ENCODE measurements at regions not wholly inside any gene's neighbourhood (a gene's known extent, or its start where the extent isn't known, plus 50 kb on each side); places are given as distances from the start of the nearest gene placed in this dataset.
"Not testable (repeated sequence)": the region's sequence is repeated elsewhere in the genome, so short reads cannot be mapped to it uniquely, and the experiment has no call there.

GRCh38 chr15:69926006-69926405, 171.7 kb downstream of the TLE3 start:
- H3K27me3 ChIP-seq (ENCODE audit: control insufficient read depth in 1 of 2, insufficient read depth in 2 of 2, low read length in 2 of 2): peaks cover 0 to 2% of the 10 kb centered on the region in 2 donors
- no peaks in the 10 kb centered on the region for H3K36me3 ChIP-seq (ENCODE audit: control insufficient read depth in 2 of 2, insufficient read depth in 2 of 2, low read length in 2 of 2)
- H3K4me3 ChIP-seq (ENCODE audit: low read length in 2 of 2): no peak overlapping the region
- H3K27ac ChIP-seq (ENCODE audit: low read length): no peak overlapping the region
- H3K9me3 ChIP-seq (ENCODE audit: control insufficient read depth in 2 of 2, low read length in 2 of 2): peaks cover 11 to 17% of the 10 kb centered on the region in 2 donors
- no peaks in the 10 kb centered on the region for H3K4me1 ChIP-seq (ENCODE audit: control insufficient read depth, insufficient read depth, low read length)
- no peak overlapping the region for H3K9ac ChIP-seq (ENCODE audit: low read length in 2 of 2)

GRCh38 chr15:69926721-69927120, 171.0 kb downstream of the TLE3 start:
- H3K36me3 ChIP-seq (ENCODE audit: control insufficient read depth in 2 of 2, insufficient read depth in 2 of 2, low read length in 2 of 2): no peaks in the 10 kb centered on the region
- no peak overlapping the region for H3K27ac ChIP-seq (ENCODE audit: low read length)
- no peak overlapping the region for H3K4me3 ChIP-seq (ENCODE audit: low read length in 2 of 2)
- H3K9ac ChIP-seq (ENCODE audit: low read length in 2 of 2): no peak overlapping the region
- peaks cover 11 to 17% of the 10 kb centered on the region in 2 donors for H3K9me3 ChIP-seq (ENCODE audit: control insufficient read depth in 2 of 2, low read length in 2 of 2)
- no peaks in the 10 kb centered on the region for H3K4me1 ChIP-seq (ENCODE audit: control insufficient read depth, insufficient read depth, low read length)
- peaks cover 0 to 2% of the 10 kb centered on the region in 2 donors for H3K27me3 ChIP-seq (ENCODE audit: control insufficient read depth in 1 of 2, insufficient read depth in 2 of 2, low read length in 2 of 2)

GRCh38 chr15:69928890-69929289, 168.8 kb downstream of the TLE3 start:
- not testable (repeated sequence) for H3K36me3 ChIP-seq (ENCODE audit: control insufficient read depth in 2 of 2, insufficient read depth in 2 of 2, low read length in 2 of 2); H3K27ac ChIP-seq (ENCODE audit: low read length); H3K27me3 ChIP-seq (ENCODE audit: control insufficient read depth in 1 of 2, insufficient read depth in 2 of 2, low read length in 2 of 2); H3K9ac ChIP-seq (ENCODE audit: low read length in 2 of 2); H3K4me1 ChIP-seq (ENCODE audit: control insufficient read depth, insufficient read depth, low read length); H3K4me3 ChIP-seq (ENCODE audit: low read length in 2 of 2)
- peaks cover 11 to 17% of the 10 kb centered on the region in 2 donors for H3K9me3 ChIP-seq (ENCODE audit: control insufficient read depth in 2 of 2, low read length in 2 of 2)

- no peak overlapping the region for H3K4me3 ChIP-seq (ENCODE audit: low read length in 2 of 2)
- peaks cover 8 to 21% of the 10 kb centered on the region in 2 donors for H3K9me3 ChIP-seq (ENCODE audit: control insufficient read depth in 2 of 2, low read length in 2 of 2)
- no peaks in the 10 kb centered on the region for H3K4me1 ChIP-seq (ENCODE audit: control insufficient read depth, insufficient read depth, low read length)
- no peaks in the 10 kb centered on the region for H3K36me3 ChIP-seq (ENCODE audit: control insufficient read depth in 2 of 2, insufficient read depth in 2 of 2, low read length in 2 of 2)
- no peak overlapping the region for H3K9ac ChIP-seq (ENCODE audit: low read length in 2 of 2)
- H3K27me3 ChIP-seq (ENCODE audit: control insufficient read depth in 1 of 2, insufficient read depth in 2 of 2, low read length in 2 of 2): peaks cover 2 to 5% of the 10 kb centered on the region in 2 donors
- no peak overlapping the region for H3K27ac ChIP-seq (ENCODE audit: low read length)
These were observed 167.6 kb downstream of the TLE3 start for GRCh38 chr15:69929905-69930630.

GRCh38 chr15:69930754-69931153, 167.0 kb downstream of the TLE3 start:
- Histone ChIP-seq H3K27ac (ENCODE audit: low read length) (no peak overlapping the region), H3K4me3 (ENCODE audit: low read length in 2 of 2) (no peak overlapping the region), H3K27me3 (ENCODE audit: control insufficient read depth in 1 of 2, insufficient read depth in 2 of 2, low read length in 2 of 2) (peaks cover 2 to 5% of the 10 kb centered on the region in 2 donors), H3K9me3 (ENCODE audit: control insufficient read depth in 2 of 2, low read length in 2 of 2) (peaks cover 6 to 16% of the 10 kb centered on the region in 2 donors), H3K4me1 (ENCODE audit: control insufficient read depth, insufficient read depth, low read length) (no peaks in the 10 kb centered on the region), H3K9ac (ENCODE audit: low read length in 2 of 2) (no peak overlapping the region), H3K36me3 (ENCODE audit: control insufficient read depth in 2 of 2, insufficient read depth in 2 of 2, low read length in 2 of 2) (no peaks in the 10 kb centered on the region)

- no peak overlapping the region for H3K9ac ChIP-seq (ENCODE audit: low read length in 2 of 2)
- H3K36me3 ChIP-seq (ENCODE audit: control insufficient read depth in 2 of 2, insufficient read depth in 2 of 2, low read length in 2 of 2): no peaks in the 10 kb centered on the region
- H3K9me3 ChIP-seq (ENCODE audit: control insufficient read depth in 2 of 2, low read length in 2 of 2): peaks cover 3 to 12% of the 10 kb centered on the region in 2 donors
- H3K4me3 ChIP-seq (ENCODE audit: low read length in 2 of 2): no peak overlapping the region
- no peak overlapping the region for H3K27ac ChIP-seq (ENCODE audit: low read length)
- peaks cover 2 to 5% of the 10 kb centered on the region in 2 donors for H3K27me3 ChIP-seq (ENCODE audit: control insufficient read depth in 1 of 2, insufficient read depth in 2 of 2, low read length in 2 of 2)
- no peaks in the 10 kb centered on the region for H3K4me1 ChIP-seq (ENCODE audit: control insufficient read depth, insufficient read depth, low read length)
These were observed 166.6 kb downstream of the TLE3 start for GRCh38 chr15:69931156-69931555.

- peaks cover 0 to 10% of the 10 kb centered on the region in 2 donors for H3K9me3 ChIP-seq (ENCODE audit: control insufficient read depth in 2 of 2, low read length in 2 of 2)
- no peak overlapping the region for H3K9ac ChIP-seq (ENCODE audit: low read length in 2 of 2)
These were observed 163.1 kb downstream of the TLE3 start for GRCh38 chr15:69934607-69935006.

GRCh38 chr15:69939513-69940440, 157.9 kb downstream of the TLE3 start:
- Histone ChIP-seq H3K36me3 (ENCODE audit: control insufficient read depth in 2 of 2, insufficient read depth in 2 of 2, low read length in 2 of 2) (no peaks in the 10 kb centered on the region), H3K9ac (ENCODE audit: low read length in 2 of 2) (no peak overlapping the region), H3K4me3 (ENCODE audit: low read length in 2 of 2) (no peak overlapping the region), H3K4me1 (ENCODE audit: control insufficient read depth, insufficient read depth, low read length) (no peaks in the 10 kb centered on the region), H3K9me3 (ENCODE audit: control insufficient read depth in 2 of 2, low read length in 2 of 2) (peaks cover 0 to 3% of the 10 kb centered on the region in 2 donors), H3K27ac (ENCODE audit: low read length) (no peak overlapping the region), H3K27me3 (ENCODE audit: control insufficient read depth in 1 of 2, insufficient read depth in 2 of 2, low read length in 2 of 2) (peaks cover 0 to 3% of the 10 kb centered on the region in 2 donors)

More at GRCh38 chr15:69934607-69935006, 163.1 kb downstream of the TLE3 start:
- Histone ChIP-seq H3K4me3 (ENCODE audit: low read length in 2 of 2) (no peak overlapping the region), H3K27me3 (ENCODE audit: control insufficient read depth in 1 of 2, insufficient read depth in 2 of 2, low read length in 2 of 2) (peaks cover 2 to 3% of the 10 kb centered on the region in 2 donors), H3K36me3 (ENCODE audit: control insufficient read depth in 2 of 2, insufficient read depth in 2 of 2, low read length in 2 of 2) (no peaks in the 10 kb centered on the region), H3K27ac (ENCODE audit: low read length) (no peak overlapping the region), H3K4me1 (ENCODE audit: control insufficient read depth, insufficient read depth, low read length) (no peaks in the 10 kb centered on the region)

GRCh38 chr15:69940441-69941300, 157.0 kb downstream of the TLE3 start:
- H3K4me3 ChIP-seq (ENCODE audit: low read length in 2 of 2): no peak overlapping the region
- no peaks in the 10 kb centered on the region for H3K4me1 ChIP-seq (ENCODE audit: control insufficient read depth, insufficient read depth, low read length)
- H3K9ac ChIP-seq (ENCODE audit: low read length in 2 of 2): no peak overlapping the region
- no peaks in the 10 kb centered on the region for H3K36me3 ChIP-seq (ENCODE audit: control insufficient read depth in 2 of 2, insufficient read depth in 2 of 2, low read length in 2 of 2)
- no peak overlapping the region for H3K27ac ChIP-seq (ENCODE audit: low read length)
- H3K27me3 ChIP-seq (ENCODE audit: control insufficient read depth in 1 of 2, insufficient read depth in 2 of 2, low read length in 2 of 2): peaks cover 2 to 3% of the 10 kb centered on the region in 2 donors
- H3K9me3 ChIP-seq (ENCODE audit: control insufficient read depth in 2 of 2, low read length in 2 of 2): no peaks in the 10 kb centered on the region

GRCh38 chr15:69941301-69941605, 156.5 kb downstream of the TLE3 start:
- Histone ChIP-seq H3K4me1 (ENCODE audit: control insufficient read depth, insufficient read depth, low read length) (no peaks in the 10 kb centered on the region), H3K27ac (ENCODE audit: low read length) (no peak overlapping the region), H3K9me3 (ENCODE audit: control insufficient read depth in 2 of 2, low read length in 2 of 2) (no peaks in the 10 kb centered on the region), H3K36me3 (ENCODE audit: control insufficient read depth in 2 of 2, insufficient read depth in 2 of 2, low read length in 2 of 2) (no peaks in the 10 kb centered on the region), H3K27me3 (ENCODE audit: control insufficient read depth in 1 of 2, insufficient read depth in 2 of 2, low read length in 2 of 2) (peaks cover 2 to 3% of the 10 kb centered on the region in 2 donors), H3K9ac (ENCODE audit: low read length in 2 of 2) (no peak overlapping the region), H3K4me3 (ENCODE audit: low read length in 2 of 2) (no peak overlapping the region)

Measured in stomach smooth muscle (tissue), 2 donors.